ENCODE measurements at regions not wholly inside any gene's neighbourhood (a gene's known extent, or its start where the extent isn't known, plus 50 kb on each side); places are given as distances from the start of the nearest gene placed in this dataset.

- H3K27ac Mint-ChIP-seq, result no peak overlapping the region
- H4K20me1 ChIP-seq (replicated peaks; ENCODE audit: insufficient read depth), result no peaks in the 10 kb centered on the region
- H3K27me3 ChIP-seq (ENCODE audit: insufficient read depth), result no peaks in the 10 kb centered on the region
- no peaks in the 10 kb centered on the region for H3K4me1 ChIP-seq (ENCODE audit: insufficient read depth)
- no peaks in the 10 kb centered on the region for H3K27me3 Mint-ChIP-seq (ENCODE audit: insufficient read depth, low read depth, poor library complexity)
- no peaks in the 10 kb centered on the region for H3K36me3 ChIP-seq (ENCODE audit: insufficient read depth)
- H3K4me1 Mint-ChIP-seq, result no peaks in the 10 kb centered on the region
- H3K27ac ChIP-seq (ENCODE audit: low read depth), result no peak overlapping the region
- ATAC-seq (no peak), DNase-seq (ENCODE audit: low spot score) (no peak)
- no peaks in the 10 kb centered on the region for H3K79me2 ChIP-seq (replicated peaks; ENCODE audit: insufficient read depth)
- no peaks in the 10 kb centered on the region for H3K9me2 ChIP-seq (ENCODE audit: insufficient read depth)
- H3K4me2 ChIP-seq, result no peak overlapping the region
- no peaks in the 10 kb centered on the region for H3F3A ChIP-seq (replicated peaks; ENCODE audit: low read depth)
- no peaks in the 10 kb centered on the region for H3K9me3 Mint-ChIP-seq
- no peak overlapping the region for H2AFZ ChIP-seq
- no peaks in the 10 kb centered on the region for H3K36me3 Mint-ChIP-seq (ENCODE audit: low read depth)
- TF ChIP-seq JUNB (IDR thresholded peaks at IDR 0.05; ENCODE audit: unreplicated experiment), result no peak
- no peak overlapping the region for H3K4me3 Mint-ChIP-seq
- no peak overlapping the region for H3K4me3 ChIP-seq
Observed at GRCh38 chr13:63351533-63351932, 1935.9 kb upstream of the PCDH20 start.

GRCh38 chr13:63351081-63351480 lies 1935.4 kb upstream of the PCDH20 start:
- Histone ChIP-seq H2AFZ (no peak overlapping the region), H3K4me2 (no peak overlapping the region), H3K27me3 (ENCODE audit: insufficient read depth) (no peaks in the 10 kb centered on the region), H3K27ac (ENCODE audit: low read depth) (no peak overlapping the region), H3K9me2 (ENCODE audit: insufficient read depth) (no peaks in the 10 kb centered on the region), H3K4me1 (ENCODE audit: insufficient read depth) (no peaks in the 10 kb centered on the region), H3K79me2 (replicated peaks; ENCODE audit: insufficient read depth) (no peaks in the 10 kb centered on the region), H4K20me1 (replicated peaks; ENCODE audit: insufficient read depth) (no peaks in the 10 kb centered on the region), H3F3A (replicated peaks; ENCODE audit: low read depth) (no peaks in the 10 kb centered on the region), H3K4me3 (no peak overlapping the region), H3K36me3 (ENCODE audit: insufficient read depth) (no peaks in the 10 kb centered on the region)
- no peak for DNase-seq (ENCODE audit: low spot score)
- Mint-ChIP-seq H3K9me3 (no peaks in the 10 kb centered on the region), H3K36me3 (ENCODE audit: low read depth) (no peaks in the 10 kb centered on the region), H3K27me3 (ENCODE audit: insufficient read depth, low read depth, poor library complexity) (no peaks in the 10 kb centered on the region), H3K4me3 (no peak overlapping the region), H3K4me1 (no peaks in the 10 kb centered on the region), H3K27ac (no peak overlapping the region)
- ATAC-seq, result no peak
- TF ChIP-seq EZH2 (IDR thresholded peaks at IDR 0.05; ENCODE audit: low read depth, unreplicated experiment) (no peak), NANOG (IDR thresholded peaks at IDR 0.05; ENCODE audit: borderline replicate concordance) (no peak), ZNF114 (CRISPR knock-in tag; IDR thresholded peaks at IDR 0.05) (no peak), STAT1 (IDR thresholded peaks at IDR 0.05; ENCODE audit: unreplicated experiment) (no peak), POLR2AphosphoS5 (IDR thresholded peaks at IDR 0.05; ENCODE audit: low read depth) (no peak), CTCF (conservative IDR thresholded peaks at IDR 0.05; ENCODE audit: low read depth in 2 of 2) (no peak), ZNF462 (CRISPR knock-in tag; IDR thresholded peaks at IDR 0.05) (no peak), EZH2phosphoT487 (IDR thresholded peaks at IDR 0.05; ENCODE audit: unreplicated experiment) (no peak), REST (IDR thresholded peaks at IDR 0.05; ENCODE audit: unreplicated experiment) (no peak), JUNB (IDR thresholded peaks at IDR 0.05; ENCODE audit: unreplicated experiment) (no peak), CREB1 (CRISPR knock-in tag; IDR thresholded peaks at IDR 0.05; ENCODE audit: low read depth) (no peak)

All from GM23338 (cell line).